ENCODE measurements at regions not wholly inside any gene's neighbourhood (a gene's known extent, or its start where the extent isn't known, plus 50 kb on each side); places are given as distances from the start of the nearest gene placed in this dataset.
A peak's percentile ranks its signal among the peaks of the same experiment; 100 is the strongest.

GRCh38 chr3:176946202-176946601 is 251.1 kb downstream of the TBL1XR1 start:
- TF ChIP-seq, protein P1, sequence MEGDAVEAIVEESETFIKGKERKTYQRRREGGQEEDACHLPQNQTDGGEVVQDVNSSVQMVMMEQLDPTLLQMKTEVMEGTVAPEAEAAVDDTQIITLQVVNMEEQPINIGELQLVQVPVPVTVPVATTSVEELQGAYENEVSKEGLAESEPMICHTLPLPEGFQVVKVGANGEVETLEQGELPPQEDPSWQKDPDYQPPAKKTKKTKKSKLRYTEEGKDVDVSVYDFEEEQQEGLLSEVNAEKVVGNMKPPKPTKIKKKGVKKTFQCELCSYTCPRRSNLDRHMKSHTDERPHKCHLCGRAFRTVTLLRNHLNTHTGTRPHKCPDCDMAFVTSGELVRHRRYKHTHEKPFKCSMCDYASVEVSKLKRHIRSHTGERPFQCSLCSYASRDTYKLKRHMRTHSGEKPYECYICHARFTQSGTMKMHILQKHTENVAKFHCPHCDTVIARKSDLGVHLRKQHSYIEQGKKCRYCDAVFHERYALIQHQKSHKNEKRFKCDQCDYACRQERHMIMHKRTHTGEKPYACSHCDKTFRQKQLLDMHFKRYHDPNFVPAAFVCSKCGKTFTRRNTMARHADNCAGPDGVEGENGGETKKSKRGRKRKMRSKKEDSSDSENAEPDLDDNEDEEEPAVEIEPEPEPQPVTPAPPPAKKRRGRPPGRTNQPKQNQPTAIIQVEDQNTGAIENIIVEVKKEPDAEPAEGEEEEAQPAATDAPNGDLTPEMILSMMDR (IDR thresholded peaks at IDR 0.05; ENCODE audit: insufficient read depth, low read length) = no peak
- DNase-seq (ENCODE audit: low read depth) = no peak

GRCh38 chr3:176942305-176942704 is 255.0 kb downstream of the TBL1XR1 start:
- TF ChIP-seq, protein P1 (IDR thresholded peaks at IDR 0.05; ENCODE audit: insufficient read depth, low read length) = no peak
- H3K4me3 ChIP-seq (ENCODE audit: low read depth, low read length) = no peak overlapping the region
- DNase-seq (ENCODE audit: low read depth) = no peak

More at GRCh38 chr3:176946202-176946601, 251.1 kb downstream of the TBL1XR1 start:
- no peak overlapping the region for H3K4me3 ChIP-seq (ENCODE audit: low read depth, low read length)

DNA sequence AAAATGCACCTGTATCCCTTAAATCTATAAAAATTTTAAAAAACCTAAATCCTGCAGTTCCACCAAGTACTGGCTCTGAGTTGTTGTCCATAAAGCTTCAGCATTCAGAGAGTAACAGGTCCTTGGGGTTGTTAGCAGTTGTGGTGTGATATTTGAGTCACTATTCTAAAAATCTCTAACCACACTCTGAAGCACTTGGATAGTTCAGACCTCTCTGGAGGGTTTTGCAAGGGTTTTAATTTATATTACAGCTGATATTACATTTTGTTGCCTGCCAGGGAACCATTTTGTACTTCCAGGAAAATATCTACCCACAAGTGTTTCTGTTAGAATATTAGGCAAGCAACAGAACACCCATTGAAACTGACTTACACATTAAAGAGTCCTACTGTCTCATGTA is 255.6 kb downstream of the TBL1XR1 start:
- TF ChIP-seq, protein P1 (IDR thresholded peaks at IDR 0.05; ENCODE audit: insufficient read depth, low read length) = no peak
- peak; percentile 11 for DNase-seq (ENCODE audit: low read depth)
- H3K4me3 ChIP-seq (ENCODE audit: low read depth, low read length) = no peak overlapping the region

DNA sequence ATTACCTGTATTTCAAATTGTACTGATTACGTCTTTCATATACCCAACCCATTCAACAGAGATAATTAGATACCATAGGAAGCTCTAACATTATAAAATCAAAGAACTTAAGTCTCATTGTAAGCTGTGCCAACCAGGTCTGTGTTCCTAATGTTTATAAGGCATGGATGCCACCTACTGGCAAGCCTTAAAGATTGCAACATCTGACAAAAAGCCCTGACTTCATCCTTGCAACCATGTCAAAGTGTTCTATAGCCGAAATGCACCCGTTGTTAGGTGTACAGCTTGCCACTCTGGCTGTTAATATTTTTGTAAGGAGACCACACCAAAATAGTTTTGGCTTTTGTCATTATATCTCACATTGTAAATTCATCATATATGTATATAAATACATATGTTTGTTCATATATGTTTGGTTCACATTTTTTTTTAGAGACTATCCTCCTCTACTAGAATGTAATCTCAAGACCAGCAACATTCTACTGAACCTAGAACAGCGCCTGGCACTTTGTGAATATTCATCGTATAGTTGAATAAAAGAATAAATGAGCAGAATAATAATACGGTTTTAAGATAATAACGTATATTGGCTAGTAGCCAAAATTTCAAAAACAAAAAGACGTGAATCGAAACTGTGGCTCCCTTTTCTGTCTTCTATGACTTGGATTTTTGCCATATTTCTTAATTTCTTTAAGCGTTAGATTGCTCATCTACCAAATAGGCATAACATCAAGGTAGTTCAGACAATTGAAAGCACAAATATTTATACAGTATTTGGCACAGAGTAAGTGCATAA is 258.1 kb downstream of the TBL1XR1 start:
- H3K4me3 ChIP-seq (ENCODE audit: low read depth, low read length) = no peak overlapping the region
- DNase-seq (ENCODE audit: low read depth) = peak; percentile 91
- TF ChIP-seq, protein P1 (IDR thresholded peaks at IDR 0.05; ENCODE audit: insufficient read depth, low read length) = peak; percentile 75

DNA sequence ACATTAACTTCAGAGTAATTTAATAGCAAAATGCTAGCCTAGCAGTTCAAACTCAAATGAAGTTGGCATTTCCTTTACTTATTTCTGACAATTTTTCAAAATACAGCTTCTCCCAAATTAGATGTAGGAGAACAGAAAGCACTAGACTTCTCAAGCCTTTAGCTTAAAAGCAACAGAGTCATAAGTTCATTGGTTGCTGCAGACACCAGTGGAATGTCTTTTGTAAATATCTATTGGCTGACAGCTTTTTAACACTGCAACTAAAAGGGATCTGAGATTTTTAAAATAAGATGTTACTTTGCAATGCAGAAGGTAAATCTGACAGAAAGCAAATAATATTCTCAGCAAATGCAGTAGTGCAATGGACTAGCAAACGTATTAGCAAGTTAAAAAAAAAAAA is 259.3 kb downstream of the TBL1XR1 start:
- TF ChIP-seq, protein P1 (IDR thresholded peaks at IDR 0.05; ENCODE audit: insufficient read depth, low read length) = no peak
- no peak for DNase-seq (ENCODE audit: low read depth)
- H3K4me3 ChIP-seq (ENCODE audit: low read depth, low read length) = no peak overlapping the region

DNA sequence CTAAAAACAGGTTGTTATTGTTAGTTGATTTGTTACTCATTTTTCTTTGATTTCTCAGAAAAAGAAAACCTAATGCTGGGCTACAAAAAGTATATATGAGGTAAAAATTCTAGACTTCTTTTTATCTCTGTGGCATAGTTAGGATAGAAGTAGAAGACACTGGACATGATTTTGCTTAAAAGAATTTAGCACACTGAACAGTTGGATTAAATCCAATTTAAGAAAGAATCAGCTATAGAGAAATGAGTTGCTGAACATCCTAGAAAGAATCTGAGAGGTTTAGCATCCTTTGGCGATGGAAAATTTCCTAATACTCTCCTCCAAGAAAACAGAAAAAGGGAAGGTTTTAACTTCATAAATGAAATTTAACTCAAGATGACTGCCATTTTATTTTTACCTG is 259.7 kb downstream of the TBL1XR1 start:
- H3K4me3 ChIP-seq (ENCODE audit: low read depth, low read length) = no peak overlapping the region
- DNase-seq (ENCODE audit: low read depth) = peak; percentile 13
- TF ChIP-seq, protein P1 (IDR thresholded peaks at IDR 0.05; ENCODE audit: insufficient read depth, low read length) = no peak
